ENCODE measurements at regions not wholly inside any gene's neighbourhood (a gene's known extent, or its start where the extent isn't known, plus 50 kb on each side); places are given as distances from the start of the nearest gene placed in this dataset.

DNA sequence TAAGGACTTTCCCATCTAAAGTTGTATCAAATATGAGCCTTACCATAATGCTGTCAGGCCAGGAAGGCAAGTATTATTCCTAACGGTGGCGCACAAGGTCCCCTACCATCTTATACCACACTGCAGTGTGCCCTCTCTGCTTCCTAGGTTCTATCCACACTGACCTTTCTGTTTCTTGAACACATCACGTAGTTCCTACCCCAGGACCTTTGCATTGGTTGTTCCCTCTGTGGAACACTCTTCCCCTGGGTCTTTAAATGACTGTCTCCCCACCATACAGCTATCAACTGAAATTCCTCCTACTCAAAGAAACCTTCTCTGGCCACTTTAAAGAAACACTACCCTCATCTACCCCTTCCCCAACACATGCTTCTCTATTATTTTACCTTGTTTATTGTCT, 104.5 kb upstream of the SPACA1 start:
- TF ChIP-seq, protein P1, sequence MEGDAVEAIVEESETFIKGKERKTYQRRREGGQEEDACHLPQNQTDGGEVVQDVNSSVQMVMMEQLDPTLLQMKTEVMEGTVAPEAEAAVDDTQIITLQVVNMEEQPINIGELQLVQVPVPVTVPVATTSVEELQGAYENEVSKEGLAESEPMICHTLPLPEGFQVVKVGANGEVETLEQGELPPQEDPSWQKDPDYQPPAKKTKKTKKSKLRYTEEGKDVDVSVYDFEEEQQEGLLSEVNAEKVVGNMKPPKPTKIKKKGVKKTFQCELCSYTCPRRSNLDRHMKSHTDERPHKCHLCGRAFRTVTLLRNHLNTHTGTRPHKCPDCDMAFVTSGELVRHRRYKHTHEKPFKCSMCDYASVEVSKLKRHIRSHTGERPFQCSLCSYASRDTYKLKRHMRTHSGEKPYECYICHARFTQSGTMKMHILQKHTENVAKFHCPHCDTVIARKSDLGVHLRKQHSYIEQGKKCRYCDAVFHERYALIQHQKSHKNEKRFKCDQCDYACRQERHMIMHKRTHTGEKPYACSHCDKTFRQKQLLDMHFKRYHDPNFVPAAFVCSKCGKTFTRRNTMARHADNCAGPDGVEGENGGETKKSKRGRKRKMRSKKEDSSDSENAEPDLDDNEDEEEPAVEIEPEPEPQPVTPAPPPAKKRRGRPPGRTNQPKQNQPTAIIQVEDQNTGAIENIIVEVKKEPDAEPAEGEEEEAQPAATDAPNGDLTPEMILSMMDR (IDR thresholded peaks at IDR 0.05), result no peak
- no peak for TF ChIP-seq POLR2AphosphoS5 (IDR thresholded peaks at IDR 0.05; ENCODE audit: insufficient read depth in 1 of 2, low read depth in 1 of 2)
- no peak for TF ChIP-seq POLR2A (IDR thresholded peaks at IDR 0.05)
